Activated CD4-positive, alpha-beta memory T cell treated with anti-CD3 and anti-CD28 coated beads, Interleukin-2, amount 10 ng/mL, durations not matched to agents 7 days and 5 days (primary cell): ENCODE measurements at regions not wholly inside any gene's neighbourhood (a gene's known extent, or its start where the extent isn't known, plus 50 kb on each side); places are given as distances from the start of the nearest gene placed in this dataset.

Experiments
- CTCF ChIA-PET: fragments of 350-600 bp; sonication (Branson Sonifier 250); formaldehyde crosslinking; loops from one replicate; lab custom pipeline; 2021; ENCODE audit warnings: antibody characterized with exemption, inconsistent platforms; lab: Charles Lee
- POLR2A ChIA-PET: fragments of 350-600 bp; sonication (Branson Sonifier 250); formaldehyde crosslinking; loops from one replicate; lab custom pipeline; 2021; ENCODE audit warnings: antibody characterized with exemption; lab: Charles Lee
- DNase-seq: peaks from one replicate; pipeline ENCODE4 v3.0.0-alpha.2; 2020
- H3K27ac Mint-ChIP-seq: one replicate; pipeline ENCODE4 v1.8.0; 2021; ENCODE audit warnings: mild to moderate bottlenecking, mixed read lengths
- H3K27me3 Mint-ChIP-seq: one replicate; pipeline ENCODE4 v1.8.0; 2021; ENCODE audit warnings: mixed read lengths
- H3K36me3 Mint-ChIP-seq: one replicate; pipeline ENCODE4 v1.8.0; 2021; ENCODE audit warnings: low read depth, mixed read lengths
- H3K4me1 Mint-ChIP-seq: one replicate; pipeline ENCODE4 v1.8.0; 2021; ENCODE audit warnings: mixed read lengths
- H3K4me3 Mint-ChIP-seq: one replicate; pipeline ENCODE4 v1.8.0; 2021; ENCODE audit warnings: mild to moderate bottlenecking, mixed read lengths
- H3K9me3 Mint-ChIP-seq: one replicate; pipeline ENCODE4 v1.8.0; 2021; ENCODE audit warnings: mixed read lengths

GRCh38 chr2:155364766-155365165 lies 666.3 kb downstream of the KCNJ3 start:
- H3K36me3 Mint-ChIP-seq, result no peaks in the 10 kb centered on the region
- no peak for DNase-seq
- no peak overlapping the region for H3K4me3 Mint-ChIP-seq
- H3K9me3 Mint-ChIP-seq, result no peaks in the 10 kb centered on the region
- POLR2A ChIA-PET, result no interaction called here
- no peaks in the 10 kb centered on the region for H3K27me3 Mint-ChIP-seq
- CTCF ChIA-PET, result no interaction called here
- H3K4me1 Mint-ChIP-seq, result no peaks in the 10 kb centered on the region
- no peak overlapping the region for H3K27ac Mint-ChIP-seq

GRCh38 chr2:155363349-155363888 lies 664.9 kb downstream of the KCNJ3 start:
- Mint-ChIP-seq H3K36me3 (no peaks in the 10 kb centered on the region), H3K27ac (no peak overlapping the region), H3K4me3 (no peak overlapping the region), H3K4me1 (no peaks in the 10 kb centered on the region), H3K27me3 (no peaks in the 10 kb centered on the region), H3K9me3 (no peaks in the 10 kb centered on the region)
- no peak for DNase-seq
- ChIA-PET POLR2A (no interaction called here), CTCF (no interaction called here)

- DNase-seq, result no peak
- Mint-ChIP-seq H3K27me3 (no peaks in the 10 kb centered on the region), H3K9me3 (no peaks in the 10 kb centered on the region), H3K36me3 (no peaks in the 10 kb centered on the region), H3K4me3 (no peak overlapping the region), H3K27ac (no peak overlapping the region), H3K4me1 (no peaks in the 10 kb centered on the region)
- ChIA-PET POLR2A (no interaction called here), CTCF (no interaction called here)
These were observed 658.7 kb downstream of the KCNJ3 start for GRCh38 chr2:155357172-155357571.

GRCh38 chr2:155356250-155356649 lies 657.8 kb downstream of the KCNJ3 start:
- no peak for DNase-seq
- no peak overlapping the region for H3K4me3 Mint-ChIP-seq
- H3K4me1 Mint-ChIP-seq, result no peaks in the 10 kb centered on the region
- no peak overlapping the region for H3K27ac Mint-ChIP-seq
- ChIA-PET POLR2A (no interaction called here), CTCF (no interaction called here)
- no peaks in the 10 kb centered on the region for H3K36me3 Mint-ChIP-seq
- H3K27me3 Mint-ChIP-seq, result no peaks in the 10 kb centered on the region
- no peaks in the 10 kb centered on the region for H3K9me3 Mint-ChIP-seq

GRCh38 chr2:155350783-155351580 lies 652.5 kb downstream of the KCNJ3 start:
- H3K4me3 Mint-ChIP-seq, result no peak overlapping the region
- ChIA-PET POLR2A (no interaction called here), CTCF (no interaction called here)
- no peaks in the 10 kb centered on the region for H3K27me3 Mint-ChIP-seq
- no peaks in the 10 kb centered on the region for H3K9me3 Mint-ChIP-seq
- no peaks in the 10 kb centered on the region for H3K36me3 Mint-ChIP-seq
- no peak for DNase-seq
- no peaks in the 10 kb centered on the region for H3K4me1 Mint-ChIP-seq
- H3K27ac Mint-ChIP-seq, result no peak overlapping the region

GRCh38 chr2:155332016-155332415 lies 633.5 kb downstream of the KCNJ3 start:
- CTCF ChIA-PET, result no interaction called here

GRCh38 chr2:155320236-155320635 lies 621.7 kb downstream of the KCNJ3 start:
- Mint-ChIP-seq H3K36me3 (no peaks in the 10 kb centered on the region), H3K27ac (no peak overlapping the region), H3K4me3 (no peak overlapping the region), H3K27me3 (no peaks in the 10 kb centered on the region), H3K9me3 (no peaks in the 10 kb centered on the region), H3K4me1 (no peaks in the 10 kb centered on the region)
- CTCF ChIA-PET, result no interaction called here
- DNase-seq, result no peak
- POLR2A ChIA-PET, result no interaction called here

More at GRCh38 chr2:155332016-155332415, 633.5 kb downstream of the KCNJ3 start:
- no peak overlapping the region for H3K4me3 Mint-ChIP-seq
- POLR2A ChIA-PET, result no interaction called here
- no peak overlapping the region for H3K27ac Mint-ChIP-seq
- no peaks in the 10 kb centered on the region for H3K4me1 Mint-ChIP-seq
- H3K27me3 Mint-ChIP-seq, result no peaks in the 10 kb centered on the region
- DNase-seq, result no peak
- no peaks in the 10 kb centered on the region for H3K9me3 Mint-ChIP-seq
- no peaks in the 10 kb centered on the region for H3K36me3 Mint-ChIP-seq

GRCh38 chr2:155318710-155319109 lies 620.2 kb downstream of the KCNJ3 start:
- H3K36me3 Mint-ChIP-seq, result no peaks in the 10 kb centered on the region
- H3K9me3 Mint-ChIP-seq, result no peaks in the 10 kb centered on the region
- H3K4me3 Mint-ChIP-seq, result no peak overlapping the region
- H3K27me3 Mint-ChIP-seq, result no peaks in the 10 kb centered on the region
- CTCF ChIA-PET, result no interaction called here
- no peak for DNase-seq
- POLR2A ChIA-PET, result no interaction called here
- H3K4me1 Mint-ChIP-seq, result no peaks in the 10 kb centered on the region
- no peak overlapping the region for H3K27ac Mint-ChIP-seq

- Mint-ChIP-seq H3K4me1 (no peaks in the 10 kb centered on the region), H3K27me3 (no peaks in the 10 kb centered on the region), H3K9me3 (no peaks in the 10 kb centered on the region), H3K27ac (no peak overlapping the region), H3K36me3 (no peaks in the 10 kb centered on the region), H3K4me3 (no peak overlapping the region)
- POLR2A ChIA-PET, result no interaction called here
- CTCF ChIA-PET, result no interaction called here
- no peak for DNase-seq
These were observed 617.3 kb downstream of the KCNJ3 start for GRCh38 chr2:155315768-155316167.

- no peak overlapping the region for H3K4me3 Mint-ChIP-seq
- no peaks in the 10 kb centered on the region for H3K27me3 Mint-ChIP-seq
- POLR2A ChIA-PET, result no interaction called here
These were observed 612.1 kb downstream of the KCNJ3 start for GRCh38 chr2:155310589-155310988.

GRCh38 chr2:155309483-155309882 lies 611.0 kb downstream of the KCNJ3 start:
- POLR2A ChIA-PET, result no interaction called here

More at GRCh38 chr2:155310589-155310988, 612.1 kb downstream of the KCNJ3 start:
- CTCF ChIA-PET, result no interaction called here
- no peak overlapping the region for H3K27ac Mint-ChIP-seq
- no peak for DNase-seq
- no peaks in the 10 kb centered on the region for H3K4me1 Mint-ChIP-seq
- no peaks in the 10 kb centered on the region for H3K36me3 Mint-ChIP-seq
- H3K9me3 Mint-ChIP-seq, result no peaks in the 10 kb centered on the region

GRCh38 chr2:155308367-155309009 lies 610.0 kb downstream of the KCNJ3 start:
- H3K36me3 Mint-ChIP-seq, result no peaks in the 10 kb centered on the region
- H3K9me3 Mint-ChIP-seq, result no peaks in the 10 kb centered on the region
- ChIA-PET CTCF (no interaction called here), POLR2A (no interaction called here)
- H3K4me1 Mint-ChIP-seq, result no peaks in the 10 kb centered on the region
- DNase-seq, result no peak
- H3K27ac Mint-ChIP-seq, result no peak overlapping the region
- H3K27me3 Mint-ChIP-seq, result no peaks in the 10 kb centered on the region
- no peak overlapping the region for H3K4me3 Mint-ChIP-seq

More at GRCh38 chr2:155309483-155309882, 611.0 kb downstream of the KCNJ3 start:
- Mint-ChIP-seq H3K27ac (no peak overlapping the region), H3K36me3 (no peaks in the 10 kb centered on the region), H3K4me1 (no peaks in the 10 kb centered on the region), H3K27me3 (no peaks in the 10 kb centered on the region), H3K9me3 (no peaks in the 10 kb centered on the region), H3K4me3 (no peak overlapping the region)
- CTCF ChIA-PET, result no interaction called here
- DNase-seq, result no peak

- Mint-ChIP-seq H3K27ac (no peak overlapping the region), H3K9me3 (no peaks in the 10 kb centered on the region), H3K36me3 (no peaks in the 10 kb centered on the region), H3K27me3 (no peaks in the 10 kb centered on the region), H3K4me1 (no peaks in the 10 kb centered on the region), H3K4me3 (no peak overlapping the region)
- ChIA-PET POLR2A (no interaction called here), CTCF (interaction anchor here (0.9 kb wide), 1 partner anchor 11 kb away, joined by 3 read pairs; no protein-coding TSS in a partner anchor)
- DNase-seq, result no peak
These were observed 602.7 kb downstream of the KCNJ3 start for GRCh38 chr2:155301221-155301620.
